T-helper 2 cell treated with Interferon-gamma antibody and Interleukin-4, amounts not matched to agents 5 μg/mL and 100 μg/mL, for 36 hours (primary cell): ENCODE measurements at regions not wholly inside any gene's neighbourhood (a gene's known extent, or its start where the extent isn't known, plus 50 kb on each side); places are given as distances from the start of the nearest gene placed in this dataset.
"Not testable (repeated sequence)": the region's sequence is repeated elsewhere in the genome, so short reads cannot be mapped to it uniquely, and the experiment has no call there.

Experiments used
- DNase-seq: peaks from one replicate; pipeline ENCODE4 v3.0.0; 2021; ENCODE audit warnings: low spot score
- H3K27ac Mint-ChIP-seq: one replicate; pipeline ENCODE4 v1.8.0; 2021; ENCODE audit warnings: mild to moderate bottlenecking, mixed read lengths
- H3K27me3 Mint-ChIP-seq: one replicate; pipeline ENCODE4 v1.8.0; 2021; ENCODE audit warnings: low read depth, mixed read lengths
- H3K36me3 Mint-ChIP-seq: one replicate; pipeline ENCODE4 v1.8.0; 2021; ENCODE audit warnings: low read depth, mixed read lengths
- H3K4me1 Mint-ChIP-seq: one replicate; pipeline ENCODE4 v1.8.0; 2021; ENCODE audit warnings: low read depth, mixed read lengths
- H3K4me3 Mint-ChIP-seq: one replicate; pipeline ENCODE4 v1.8.0; 2022; ENCODE audit warnings: mild to moderate bottlenecking, moderate library complexity, mixed read lengths
- H3K9me3 Mint-ChIP-seq: one replicate; pipeline ENCODE4 v1.8.0; 2021; ENCODE audit warnings: mixed read lengths

DNA sequence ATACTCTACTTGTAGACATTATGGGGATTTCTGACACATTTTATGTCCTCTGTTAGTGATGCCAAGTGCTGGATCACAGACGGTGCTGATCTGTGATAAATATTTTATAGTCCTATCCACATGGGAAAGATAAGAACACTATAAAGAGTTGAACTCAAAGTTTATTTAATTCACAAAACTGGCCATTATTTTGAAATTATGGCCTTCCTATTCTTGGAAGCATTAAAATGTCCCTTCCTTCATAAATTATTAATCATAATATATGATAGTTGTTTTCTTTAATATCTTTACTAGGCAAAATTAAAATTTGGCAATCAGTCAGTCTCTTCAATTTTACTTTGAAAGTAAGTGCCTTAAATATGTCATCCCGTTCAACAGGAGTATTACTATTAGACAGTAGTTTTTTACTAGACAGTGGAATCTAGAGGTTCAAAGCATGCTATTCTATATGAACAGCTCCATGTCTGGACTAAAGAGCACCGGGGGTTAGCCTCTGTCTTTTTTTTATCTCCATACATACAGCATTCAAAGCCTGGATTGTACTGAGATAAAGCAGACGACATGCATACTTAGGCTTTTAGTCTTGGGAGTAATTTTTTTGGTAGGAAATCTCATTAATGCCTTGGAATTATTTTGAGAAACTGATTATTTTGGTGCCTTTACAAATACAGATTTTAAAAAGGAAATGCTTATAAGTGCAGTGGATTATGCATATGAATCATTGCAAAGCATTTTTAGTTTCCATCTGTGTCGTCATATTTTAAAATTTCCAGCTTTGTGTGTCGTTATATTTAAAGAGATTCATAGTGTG is 306.1 kb upstream of the RGS6 start:
- Mint-ChIP-seq H3K27ac (no peak overlapping the region), H3K4me1 (peaks cover 5% of the 10 kb centered on the region), H3K9me3 (peaks cover 4% of the 10 kb centered on the region), H3K4me3 (no peak overlapping the region), H3K36me3 (peaks cover 33% of the 10 kb centered on the region), H3K27me3 (no peaks in the 10 kb centered on the region)
- DNase-seq = no peak

DNA sequence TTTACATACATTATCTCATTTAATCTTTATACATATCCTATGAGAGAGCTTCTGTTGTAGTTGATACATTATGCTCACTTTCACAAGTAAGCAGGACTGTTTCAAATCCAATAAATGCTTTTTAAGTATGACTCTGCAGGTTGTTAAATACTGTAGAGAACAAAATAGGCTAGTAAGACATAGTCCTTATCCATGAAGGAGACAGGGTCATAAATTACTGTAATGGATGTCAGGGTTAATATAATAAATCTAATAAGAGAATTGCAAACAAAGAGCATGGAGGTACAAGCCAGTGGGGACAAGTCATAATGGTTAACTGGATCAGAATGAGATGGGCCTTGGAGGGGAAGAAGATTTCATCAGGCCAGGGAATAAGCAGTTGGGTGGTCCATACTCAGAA is 303.8 kb upstream of the RGS6 start:
- peaks cover 5% of the 10 kb centered on the region for H3K4me1 Mint-ChIP-seq
- no peaks in the 10 kb centered on the region for H3K27me3 Mint-ChIP-seq
- H3K4me3 Mint-ChIP-seq = no peak overlapping the region
- peaks cover 7% of the 10 kb centered on the region for H3K9me3 Mint-ChIP-seq
- peaks cover 42% of the 10 kb centered on the region for H3K36me3 Mint-ChIP-seq
- DNase-seq = no peak
- no peak overlapping the region for H3K27ac Mint-ChIP-seq

DNA sequence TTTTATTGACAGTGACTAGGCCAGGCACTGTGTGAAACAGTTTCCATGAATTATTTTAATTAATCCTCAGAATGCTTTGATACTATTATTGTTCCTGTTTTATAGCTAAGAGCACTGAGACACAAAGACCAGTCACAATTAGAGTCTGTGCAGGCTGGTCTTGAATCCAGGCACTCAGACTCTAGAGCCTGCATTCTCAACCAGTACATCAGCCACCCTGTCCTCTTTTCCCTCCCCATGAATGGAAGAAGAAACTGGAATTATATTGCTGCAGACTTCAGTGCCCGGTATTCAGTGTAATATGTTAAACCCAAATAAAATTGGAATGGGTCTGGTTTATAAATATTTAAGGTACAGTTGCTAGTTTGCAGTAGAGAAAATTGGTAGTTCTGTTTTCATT is 303.0 kb upstream of the RGS6 start:
- no peaks in the 10 kb centered on the region for H3K27me3 Mint-ChIP-seq
- peaks cover 12% of the 10 kb centered on the region for H3K9me3 Mint-ChIP-seq
- no peak overlapping the region for H3K4me3 Mint-ChIP-seq
- H3K4me1 Mint-ChIP-seq = no peaks in the 10 kb centered on the region
- H3K36me3 Mint-ChIP-seq = peaks cover 46% of the 10 kb centered on the region
- no peak for DNase-seq
- no peak overlapping the region for H3K27ac Mint-ChIP-seq

DNA sequence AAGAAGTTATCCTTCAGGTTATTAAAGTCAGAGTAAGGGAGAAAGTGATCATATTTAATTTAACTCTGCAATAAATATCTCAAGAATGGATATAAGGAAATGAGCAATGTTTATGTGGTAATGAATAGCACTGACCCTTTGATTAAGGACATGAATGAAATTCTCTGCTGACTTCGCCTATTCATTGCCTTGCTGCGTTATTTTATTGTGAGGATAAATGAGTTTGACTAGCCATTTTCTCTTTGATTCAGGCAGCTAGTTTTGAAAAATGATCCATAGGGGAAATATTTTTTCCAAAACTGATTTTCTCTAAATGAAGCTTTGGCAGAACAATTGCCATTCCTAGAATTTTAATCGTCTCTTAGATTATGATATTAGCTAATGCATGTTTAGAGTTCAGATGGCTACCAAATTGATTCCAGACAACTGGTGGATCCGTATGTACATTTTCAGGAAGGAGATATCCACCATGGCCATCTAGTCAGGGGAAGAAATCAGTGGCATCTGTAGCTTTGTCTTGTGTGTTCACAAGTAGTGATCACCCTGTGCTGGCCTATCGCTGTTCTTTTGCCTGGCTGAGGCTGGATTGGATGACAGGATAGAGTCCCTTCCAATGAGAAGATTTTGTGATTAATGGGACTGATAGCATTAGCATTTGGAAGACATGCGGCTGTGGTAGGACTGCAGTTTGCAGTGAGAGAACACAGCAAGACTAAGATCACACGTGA is 302.3 kb upstream of the RGS6 start:
- peaks cover 45% of the 10 kb centered on the region for H3K36me3 Mint-ChIP-seq
- no peaks in the 10 kb centered on the region for H3K4me1 Mint-ChIP-seq
- no peaks in the 10 kb centered on the region for H3K27me3 Mint-ChIP-seq
- no peak overlapping the region for H3K27ac Mint-ChIP-seq
- no peak overlapping the region for H3K4me3 Mint-ChIP-seq
- peaks cover 12% of the 10 kb centered on the region for H3K9me3 Mint-ChIP-seq
- no peak for DNase-seq

DNA sequence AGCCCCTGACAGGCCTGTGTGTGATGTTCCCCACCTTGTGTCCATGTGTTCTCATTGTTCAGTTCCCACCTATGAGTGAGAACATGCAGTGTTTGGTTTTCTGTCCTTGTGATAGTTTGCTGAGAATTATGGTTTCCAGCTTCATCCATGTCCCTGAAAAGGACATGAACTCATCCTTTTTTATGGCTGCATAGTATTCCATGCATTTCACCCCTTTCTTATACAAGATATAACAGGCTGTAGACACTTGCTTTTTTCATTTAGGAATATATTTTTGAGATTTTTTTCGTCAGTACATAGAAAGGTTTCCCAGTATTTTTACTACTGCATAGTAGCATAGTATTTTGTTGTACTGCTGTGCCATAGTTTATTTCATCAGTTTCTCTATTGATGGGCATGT is 301.2 kb upstream of the RGS6 start:
- not testable (repeated sequence) for H3K4me3 Mint-ChIP-seq, H3K4me1 Mint-ChIP-seq, H3K27me3 Mint-ChIP-seq, DNase-seq, H3K27ac Mint-ChIP-seq
- H3K36me3 Mint-ChIP-seq = peaks cover 42% of the 10 kb centered on the region
- peaks cover 12% of the 10 kb centered on the region for H3K9me3 Mint-ChIP-seq

DNA sequence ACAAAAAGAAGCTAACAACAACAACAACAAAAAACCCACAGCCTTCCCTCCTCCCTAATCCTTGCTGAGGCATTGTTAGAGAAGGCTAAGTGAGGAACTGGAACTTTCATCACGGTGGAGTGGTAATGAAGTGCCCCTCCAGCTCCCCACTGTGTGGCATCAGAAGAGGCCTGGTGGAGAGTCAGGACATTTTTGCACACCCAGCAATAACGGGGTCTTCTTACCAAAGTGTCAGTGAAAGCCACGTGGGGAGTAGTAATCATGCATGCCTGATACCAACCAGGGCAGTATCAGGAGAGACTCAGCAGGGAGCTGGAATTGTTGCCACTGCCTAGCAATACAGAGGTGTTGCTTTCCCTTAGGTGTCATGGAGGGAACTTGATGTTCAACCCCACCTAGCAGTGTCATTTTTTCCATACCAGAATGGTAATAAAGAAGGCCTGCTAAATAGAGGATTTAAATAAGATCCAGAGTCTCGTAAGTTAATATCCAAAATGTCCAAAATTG is 299.7 kb upstream of the RGS6 start:
- Mint-ChIP-seq H3K4me3 (no peak overlapping the region), H3K27me3 (no peaks in the 10 kb centered on the region), H3K9me3 (peaks cover 17% of the 10 kb centered on the region), H3K36me3 (peaks cover 48% of the 10 kb centered on the region), H3K4me1 (peaks cover 9% of the 10 kb centered on the region), H3K27ac (no peak overlapping the region)
- DNase-seq = no peak

DNA sequence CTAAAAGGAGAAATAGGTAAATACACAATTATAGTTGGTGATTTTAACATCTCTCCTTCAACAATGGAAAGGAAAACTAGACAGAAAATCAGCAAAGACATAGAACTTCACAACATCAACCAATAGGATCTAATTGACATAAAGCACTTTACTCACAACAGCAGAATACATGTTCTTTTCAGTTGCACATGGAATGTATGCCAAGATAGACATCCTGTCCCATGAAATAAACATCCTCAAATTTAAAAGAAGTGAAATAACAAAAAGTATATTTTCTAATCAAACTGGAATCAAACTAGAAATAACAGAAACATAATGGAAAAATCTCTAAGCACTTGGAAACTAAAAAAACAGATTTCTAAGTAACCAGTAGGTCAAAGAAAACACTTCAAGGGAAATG is 296.2 kb upstream of the RGS6 start:
- Mint-ChIP-seq H3K27me3 (no peaks in the 10 kb centered on the region), H3K4me1 (peaks cover 9% of the 10 kb centered on the region), H3K4me3 (no peak overlapping the region), H3K36me3 (peaks cover 48% of the 10 kb centered on the region), H3K9me3 (peaks cover 14% of the 10 kb centered on the region), H3K27ac (no peak overlapping the region)
- no peak for DNase-seq

DNA sequence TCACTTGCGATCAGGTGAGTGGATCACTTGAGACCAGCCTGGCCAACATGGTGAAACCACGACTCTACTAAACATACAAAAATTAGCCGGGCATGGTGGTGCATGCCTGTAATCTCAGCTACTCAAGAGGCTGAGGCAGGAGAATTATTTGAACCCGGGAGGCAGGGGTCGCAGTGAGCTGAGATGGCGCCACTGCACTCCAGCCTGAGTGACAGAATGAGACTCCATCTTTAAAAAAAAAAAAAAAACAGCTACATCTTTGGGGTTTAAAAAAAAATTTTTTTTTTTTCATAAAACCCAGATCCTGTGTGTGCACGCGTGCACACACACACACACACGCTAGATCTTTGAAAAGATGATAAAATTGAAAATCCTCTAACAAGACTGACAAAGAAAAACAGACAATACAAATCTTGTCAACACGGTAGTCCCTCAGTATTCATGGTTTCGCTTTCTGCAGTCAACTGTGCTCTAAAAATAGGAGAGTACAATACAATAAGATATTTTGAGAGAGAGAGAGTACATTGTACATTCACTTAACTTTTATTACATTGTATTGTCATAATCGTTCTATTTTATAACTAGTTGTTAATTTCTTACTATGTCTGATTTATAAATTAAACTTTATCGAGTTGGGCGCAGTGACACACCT is 295.3 kb upstream of the RGS6 start:
- H3K4me3 Mint-ChIP-seq = no peak overlapping the region
- DNase-seq = no peak
- no peaks in the 10 kb centered on the region for H3K27me3 Mint-ChIP-seq
- no peak overlapping the region for H3K27ac Mint-ChIP-seq
- peaks cover 12% of the 10 kb centered on the region for H3K9me3 Mint-ChIP-seq
- H3K4me1 Mint-ChIP-seq = peaks cover 9% of the 10 kb centered on the region
- peaks cover 46% of the 10 kb centered on the region for H3K36me3 Mint-ChIP-seq

DNA sequence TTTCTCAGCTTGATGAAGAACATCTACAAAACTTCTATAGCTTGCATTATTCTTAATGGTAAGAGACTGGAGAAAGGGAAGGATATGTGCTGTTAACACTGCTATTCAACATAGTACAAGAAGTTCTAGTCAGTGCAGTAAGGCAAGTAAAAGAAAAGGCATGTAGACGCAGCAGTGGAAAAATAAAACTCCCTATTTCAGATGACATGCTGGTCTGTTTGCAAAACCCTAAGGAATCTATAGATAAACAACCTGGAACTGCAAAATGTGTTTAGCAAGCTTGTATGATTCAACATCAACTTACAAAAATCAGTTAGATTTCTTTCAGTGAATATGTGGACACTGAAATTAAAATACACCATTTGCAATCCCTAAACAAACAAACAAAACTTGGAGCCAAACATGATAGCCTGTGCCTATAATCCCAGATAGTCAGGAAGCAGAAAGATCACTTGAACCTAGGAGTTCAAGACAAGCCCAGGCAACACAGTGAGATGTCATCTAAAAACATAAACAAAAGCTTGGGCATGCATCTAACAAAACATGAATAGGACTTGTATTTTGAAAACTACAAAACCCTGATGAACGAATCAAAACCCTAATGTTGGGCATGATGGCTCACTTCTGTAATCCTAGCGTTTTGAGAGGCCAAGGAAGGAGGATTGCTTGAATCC is 293.6 kb upstream of the RGS6 start:
- Mint-ChIP-seq H3K4me1 (peaks cover 9% of the 10 kb centered on the region), H3K27me3 (no peaks in the 10 kb centered on the region), H3K9me3 (peaks cover 25% of the 10 kb centered on the region), H3K4me3 (no peak overlapping the region), H3K36me3 (peaks cover 45% of the 10 kb centered on the region), H3K27ac (no peak overlapping the region)
- no peak for DNase-seq

DNA sequence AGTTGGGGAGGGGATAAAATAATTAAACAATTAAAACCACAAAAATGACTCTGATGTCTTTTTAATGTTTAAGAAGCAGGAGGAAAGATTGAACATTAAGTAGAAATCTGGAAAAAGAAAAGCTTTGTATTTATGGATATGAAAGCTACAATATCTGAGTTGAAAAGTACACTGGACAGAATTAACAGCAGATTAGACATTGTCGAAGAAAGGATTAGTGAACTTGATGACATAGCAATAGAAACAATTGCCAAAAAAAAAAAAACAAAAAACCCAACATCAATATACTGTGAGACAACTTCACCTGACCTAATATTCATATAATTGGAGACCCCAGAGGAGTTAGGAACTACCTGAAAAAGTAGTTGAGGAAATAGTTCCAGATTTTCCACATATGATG is 289.5 kb upstream of the RGS6 start:
- peaks cover 17% of the 10 kb centered on the region for H3K9me3 Mint-ChIP-seq
- DNase-seq = no peak
- H3K4me1 Mint-ChIP-seq = no peaks in the 10 kb centered on the region
- H3K27ac Mint-ChIP-seq = no peak overlapping the region
- H3K36me3 Mint-ChIP-seq = peaks cover 36% of the 10 kb centered on the region
- H3K4me3 Mint-ChIP-seq = no peak overlapping the region
- H3K27me3 Mint-ChIP-seq = no peaks in the 10 kb centered on the region

DNA sequence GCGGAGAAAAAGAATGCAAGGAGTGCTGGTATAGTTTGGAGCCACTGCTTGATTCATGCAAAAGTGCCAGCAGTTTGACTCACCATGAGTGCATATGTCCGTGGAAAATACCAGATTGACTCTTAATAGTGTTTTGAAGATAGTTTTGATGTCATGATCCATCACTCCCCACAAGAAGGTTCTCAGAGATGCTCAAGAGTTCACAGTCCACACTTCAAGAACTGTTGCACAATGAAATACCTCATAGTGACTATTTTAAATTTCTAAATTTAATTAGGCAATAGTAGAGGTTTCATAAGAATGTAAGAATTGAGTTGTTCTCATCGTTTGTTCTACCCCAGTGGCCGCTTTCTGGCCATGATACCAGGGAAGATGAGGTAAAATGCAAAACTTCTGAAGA is 286.6 kb upstream of the RGS6 start:
- Mint-ChIP-seq H3K4me1 (no peaks in the 10 kb centered on the region), H3K4me3 (no peak overlapping the region), H3K27ac (no peak overlapping the region), H3K27me3 (no peaks in the 10 kb centered on the region), H3K9me3 (peaks cover 25% of the 10 kb centered on the region), H3K36me3 (peaks cover 42% of the 10 kb centered on the region)
- no peak for DNase-seq

DNA sequence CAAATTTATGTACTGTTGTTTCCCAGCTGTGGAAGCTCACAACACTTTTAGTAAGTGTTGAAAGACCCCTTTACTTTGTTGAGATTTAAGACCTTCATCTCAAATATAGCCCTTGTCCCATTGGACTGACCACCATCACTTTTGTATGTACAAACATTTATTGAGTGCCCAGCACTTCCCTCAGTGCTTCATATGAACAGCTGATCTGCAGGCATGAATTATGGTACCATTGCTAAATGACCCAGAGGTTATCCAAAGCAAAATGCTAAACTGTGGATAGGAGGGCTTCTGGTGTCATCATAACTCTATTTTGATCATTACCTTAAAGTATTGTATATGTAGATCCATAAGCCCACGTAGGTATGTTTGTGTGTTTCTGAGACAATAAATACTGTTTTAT is 285.7 kb upstream of the RGS6 start:
- no peak overlapping the region for H3K27ac Mint-ChIP-seq
- no peak for DNase-seq
- peaks cover 29% of the 10 kb centered on the region for H3K9me3 Mint-ChIP-seq
- H3K4me1 Mint-ChIP-seq = no peaks in the 10 kb centered on the region
- peaks cover 45% of the 10 kb centered on the region for H3K36me3 Mint-ChIP-seq
- no peaks in the 10 kb centered on the region for H3K27me3 Mint-ChIP-seq
- H3K4me3 Mint-ChIP-seq = no peak overlapping the region

DNA sequence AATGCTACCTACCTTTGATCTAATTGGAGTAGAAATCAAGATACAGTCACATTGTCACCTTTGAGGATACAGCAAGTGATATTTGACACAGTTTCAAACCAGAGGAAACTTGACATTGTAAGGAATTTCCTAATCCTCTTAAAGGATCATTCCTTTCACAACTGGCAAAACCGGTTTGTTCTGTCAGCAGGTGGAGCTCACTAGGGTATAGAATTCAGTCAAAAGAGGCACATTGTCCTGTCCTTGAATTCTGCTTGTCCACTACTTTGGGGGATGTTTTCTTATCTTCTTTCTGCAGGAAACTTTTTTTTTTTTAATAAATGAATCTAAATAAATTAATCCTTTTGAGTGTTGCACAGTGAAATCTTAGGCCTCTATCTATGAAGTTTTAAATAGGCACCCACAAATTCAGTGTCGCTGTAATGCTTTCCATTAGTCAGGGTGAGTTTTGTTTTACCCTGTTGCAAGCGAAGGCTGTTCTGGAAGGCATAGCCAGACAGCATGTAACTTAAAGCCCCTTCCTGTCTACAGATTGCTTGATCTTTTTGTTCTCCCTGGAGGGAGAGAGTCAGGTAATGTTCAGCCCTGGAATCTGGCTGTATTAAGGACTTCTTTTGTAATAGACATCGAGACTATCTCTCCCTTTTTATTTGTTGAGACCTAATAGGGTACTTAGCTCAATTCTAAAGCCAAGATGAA is 285.0 kb upstream of the RGS6 start:
- Mint-ChIP-seq H3K36me3 (peaks cover 45% of the 10 kb centered on the region), H3K27me3 (no peaks in the 10 kb centered on the region), H3K27ac (no peak overlapping the region), H3K4me3 (no peak overlapping the region), H3K9me3 (peaks cover 31% of the 10 kb centered on the region), H3K4me1 (no peaks in the 10 kb centered on the region)
- DNase-seq = no peak
